NCI-H2107 treated with DMSO at 0.1 percent for 48 hours (cell line): ENCODE measurements at regions not wholly inside any gene's neighbourhood (a gene's known extent, or its start where the extent isn't known, plus 50 kb on each side); places are given as distances from the start of the nearest gene placed in this dataset.
"Not testable (repeated sequence)": the region's sequence is repeated elsewhere in the genome, so short reads cannot be mapped to it uniquely, and the experiment has no call there.

Experiments
- DNase-seq: peaks from one replicate; lab custom pipeline; 2025; ENCODE audit not compliant: unreplicated experiment; lab: John Stamatoyannopoulos, UW

- DNase-seq = no peak
Observed at GRCh38 chr3:26114851-26115250, 325.0 kb downstream of the OXSM start.

DNA sequence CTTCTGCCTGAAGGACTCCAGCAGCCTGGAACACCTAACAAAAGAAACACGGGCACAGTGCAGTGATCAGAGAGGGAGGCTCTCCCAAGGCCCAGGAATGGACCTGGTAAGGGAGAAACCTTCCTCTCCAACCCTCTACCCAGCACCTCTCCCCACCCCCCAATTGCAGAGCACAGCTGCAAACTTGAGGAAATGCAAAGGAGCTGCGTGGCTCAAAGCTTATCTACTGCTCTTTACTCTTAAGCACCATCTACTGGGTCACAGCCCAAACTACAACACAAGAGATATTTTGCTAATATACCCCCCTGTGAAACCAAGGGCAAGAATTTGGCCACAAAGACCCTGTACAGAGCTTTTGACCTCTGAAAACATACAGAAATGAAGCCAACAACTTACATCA, 328.3 kb downstream of the OXSM start:
- no peak for DNase-seq

- no peak for DNase-seq
Observed at GRCh38 chr3:26132942-26133341, 343.1 kb downstream of the OXSM start.

DNA sequence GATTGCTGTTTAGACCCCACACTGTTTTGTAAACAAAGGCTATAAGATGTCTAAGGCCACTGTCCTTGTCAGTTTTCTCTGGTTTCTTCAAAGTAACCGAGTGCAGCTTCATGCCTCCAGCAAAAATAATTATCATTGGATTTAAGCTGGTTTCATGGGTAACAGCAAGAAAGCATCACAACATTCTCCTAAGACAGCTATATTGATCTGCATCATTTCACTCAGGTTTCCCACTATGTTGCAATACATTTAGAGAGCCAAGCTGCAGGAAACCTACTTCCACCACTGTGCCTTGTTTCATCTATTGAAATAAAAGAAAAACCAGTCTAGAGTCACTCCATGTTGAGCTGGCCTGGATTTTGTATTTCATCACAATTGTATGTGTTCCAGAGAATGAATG, 351.4 kb downstream of the OXSM start:
- no peak for DNase-seq

GRCh38 chr3:26145769-26146168, 355.9 kb downstream of the OXSM start:
- no peak for DNase-seq

- not testable (repeated sequence) for DNase-seq
Observed at GRCh38 chr3:26157428-26157827, 367.5 kb downstream of the OXSM start.

DNA sequence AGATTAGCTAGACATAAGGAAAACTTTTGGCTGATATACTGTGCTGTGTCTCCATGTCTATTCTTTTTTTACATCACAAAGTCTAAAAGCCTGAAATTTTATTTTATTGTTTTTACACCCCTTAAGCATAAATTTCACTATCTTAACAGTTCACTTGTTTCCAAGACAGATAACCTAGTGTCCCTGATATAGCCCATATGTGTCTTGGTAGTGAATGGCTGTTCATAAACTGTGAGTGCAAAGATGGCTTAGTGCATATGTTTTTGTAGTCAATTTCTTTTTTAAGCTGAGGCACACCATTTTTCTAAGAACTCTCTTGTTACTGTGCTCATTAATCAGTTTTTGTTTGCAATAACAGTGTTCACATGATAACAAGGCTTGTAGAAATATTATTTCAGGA, 381.1 kb downstream of the OXSM start:
- no peak for DNase-seq

- DNase-seq = no peak
Observed at GRCh38 chr3:26191556-26191955, 401.7 kb downstream of the OXSM start.

- DNase-seq = no peak
Observed at GRCh38 chr3:26193558-26193957, 403.7 kb downstream of the OXSM start.

DNA sequence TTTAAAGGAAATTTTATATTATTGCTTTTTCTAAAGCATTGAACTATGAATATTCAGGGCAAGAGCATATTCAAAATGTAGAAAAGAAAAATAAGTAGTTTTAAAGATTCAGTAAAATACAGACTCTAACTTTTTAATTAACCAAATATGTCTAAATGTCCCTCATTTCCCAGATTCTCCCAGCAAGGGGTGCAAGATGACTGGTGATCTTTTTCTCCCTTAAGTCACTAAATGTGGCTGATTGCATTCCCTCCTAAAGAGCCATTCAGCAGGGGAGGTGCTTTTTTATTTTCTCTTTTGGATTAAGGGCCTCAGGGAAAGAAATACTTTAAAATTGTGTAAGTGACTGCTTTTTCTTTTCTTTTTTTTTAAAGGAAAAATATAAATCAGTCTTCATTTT, 406.9 kb downstream of the OXSM start:
- no peak for DNase-seq

GRCh38 chr3:26198609-26199008, 408.7 kb downstream of the OXSM start:
- no peak for DNase-seq

- no peak for DNase-seq
Observed at GRCh38 chr3:26202169-26202568, 412.3 kb downstream of the OXSM start.

DNA sequence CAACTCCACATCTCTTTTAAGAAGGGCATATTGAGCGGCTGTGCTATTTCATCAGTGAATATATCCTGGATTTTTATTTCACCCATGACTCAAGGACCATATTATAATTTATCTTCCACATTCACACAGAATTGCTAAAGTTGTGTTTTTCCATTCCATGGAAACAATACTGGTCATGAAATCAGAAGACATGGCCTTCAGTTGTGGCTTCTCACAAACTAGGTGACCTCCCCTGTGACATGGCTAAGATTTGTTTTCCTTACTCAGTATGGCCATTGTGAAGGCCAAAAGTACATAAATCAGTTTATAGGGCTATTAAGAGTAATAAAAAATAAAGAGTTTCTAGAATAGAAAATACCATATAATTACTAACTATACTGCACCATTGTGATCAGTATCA, 415.6 kb downstream of the OXSM start:
- no peak for DNase-seq

DNA sequence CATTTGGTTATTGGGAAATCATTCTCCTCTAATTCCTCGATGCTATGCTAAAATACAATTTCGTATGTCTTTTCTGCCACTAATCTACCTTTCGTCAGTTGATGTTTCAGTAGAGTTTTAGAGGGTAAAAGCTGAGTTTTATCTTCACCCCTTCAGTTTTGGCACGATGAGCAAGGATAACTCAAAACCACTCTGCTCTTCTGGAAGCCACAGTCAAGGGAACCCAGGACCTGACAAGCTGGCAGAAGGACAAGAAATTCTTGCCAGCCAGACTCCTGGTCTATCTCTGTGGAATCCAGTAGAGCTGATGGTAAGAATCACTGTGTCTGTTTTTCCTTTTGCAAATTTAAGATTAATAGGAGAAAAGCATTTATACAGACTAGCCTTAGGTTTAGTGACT, 414.4 kb upstream of the LRRC3B start:
- no peak for DNase-seq

GRCh38 chr3:26229801-26230200, 392.8 kb upstream of the LRRC3B start:
- no peak for DNase-seq

- no peak for DNase-seq
Observed at GRCh38 chr3:26233374-26233773, 389.2 kb upstream of the LRRC3B start.

- no peak for DNase-seq
Observed at GRCh38 chr3:26236531-26236930, 386.0 kb upstream of the LRRC3B start.

- DNase-seq = no peak
Observed at GRCh38 chr3:26237036-26237682, 385.4 kb upstream of the LRRC3B start.

GRCh38 chr3:26244586-26244985, 378.0 kb upstream of the LRRC3B start:
- DNase-seq = not testable (repeated sequence)

DNA sequence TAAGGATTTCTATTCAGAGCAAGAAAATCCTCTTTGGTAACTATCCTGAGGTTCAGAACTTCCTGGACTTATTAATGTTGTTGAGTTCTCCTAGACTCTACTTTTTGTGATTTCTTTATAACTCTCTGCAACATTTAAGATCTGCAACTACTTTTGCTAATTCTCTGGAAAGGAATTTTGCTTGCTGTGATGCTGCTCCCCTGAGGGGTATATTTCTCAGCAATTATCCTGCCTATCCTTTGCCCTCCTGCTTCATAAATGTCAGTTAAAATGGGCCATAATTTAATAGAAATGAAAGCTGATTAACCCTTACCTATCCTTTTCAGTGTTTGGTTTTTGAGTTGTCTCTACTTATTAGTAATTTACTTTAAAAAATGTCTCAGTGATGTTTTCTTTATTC, 377.3 kb upstream of the LRRC3B start:
- no peak for DNase-seq

DNA sequence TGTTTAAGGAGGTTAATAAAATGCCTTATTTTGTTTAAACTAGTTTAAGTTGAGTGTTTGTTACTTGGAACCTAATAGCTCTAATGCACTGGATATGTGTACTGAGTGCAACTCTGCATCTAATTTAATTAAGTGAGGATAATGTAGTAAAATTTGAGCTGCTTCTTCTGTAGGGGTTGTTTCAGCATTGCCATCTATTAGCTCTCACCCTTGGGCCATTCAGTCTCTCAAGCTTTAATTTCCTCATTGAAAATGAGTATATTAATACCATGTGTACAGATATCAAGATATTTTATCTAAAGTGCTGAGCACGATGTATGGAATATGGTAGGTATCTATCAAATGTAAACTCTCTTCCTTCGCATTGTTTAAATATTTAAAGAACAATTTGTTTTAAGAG, 375.7 kb upstream of the LRRC3B start:
- no peak for DNase-seq

DNA sequence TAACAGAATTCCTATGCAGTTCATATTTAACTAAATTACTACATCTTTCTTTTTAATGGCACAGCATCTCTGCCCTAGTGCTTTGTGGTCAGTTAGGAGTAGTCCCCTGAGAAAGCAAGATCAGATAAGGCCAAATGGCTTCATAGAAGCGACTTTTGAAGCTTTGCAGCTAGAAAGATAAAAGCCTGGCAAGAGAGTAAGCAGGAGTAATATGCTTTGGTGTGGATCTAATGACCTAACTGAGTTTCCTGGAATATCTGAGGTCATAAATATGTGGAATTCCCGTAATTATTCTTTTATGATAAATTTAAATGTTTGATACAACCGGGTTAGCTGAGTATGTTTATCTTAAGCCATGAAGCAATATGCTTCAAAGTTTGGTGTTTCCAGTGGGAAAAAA, 374.9 kb upstream of the LRRC3B start:
- no peak for DNase-seq

DNA sequence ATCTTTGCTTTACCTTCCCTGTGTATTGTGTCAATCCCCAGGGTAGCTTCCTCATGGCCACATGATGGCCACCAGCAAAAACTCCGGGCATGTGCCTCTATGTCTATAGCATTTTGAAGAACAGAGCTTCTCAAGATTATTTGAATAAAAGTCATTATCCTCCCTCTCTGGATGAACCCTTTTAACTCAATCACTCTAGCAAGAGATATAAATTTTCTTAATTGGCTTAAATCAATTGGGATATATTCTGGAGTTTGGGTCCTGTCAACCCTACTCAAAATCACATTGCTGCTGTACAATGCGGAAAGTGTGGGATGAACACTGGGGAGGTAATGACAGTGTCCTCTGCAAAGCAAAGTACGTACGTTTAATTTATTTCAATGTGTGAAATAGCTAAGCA, 370.6 kb upstream of the LRRC3B start:
- no peak for DNase-seq

- no peak for DNase-seq
Observed at GRCh38 chr3:26256224-26256623, 366.3 kb upstream of the LRRC3B start.
